Breast epithelium (tissue), 3 donors: ENCODE measurements at regions not wholly inside any gene's neighbourhood (a gene's known extent, or its start where the extent isn't known, plus 50 kb on each side); places are given as distances from the start of the nearest gene placed in this dataset.

ENCODE experiments used
- CTCF ChIP-seq, 3 donors: fragments of 450-650 bp; IDR thresholded peaks; one replicate each; pipeline ENCODE4 v1.5.1; 2016 to 2017; ENCODE audit warnings: antibody characterized with exemption in 3 of 3, mild to moderate bottlenecking in 3 of 3, moderate library complexity in 3 of 3
- POLR2A ChIP-seq: fragments of 450-650 bp; IDR thresholded peaks from one replicate; pipeline ENCODE4 v1.6.1; 2016; ENCODE audit warnings: antibody characterized with exemption, mild to moderate bottlenecking, moderate library complexity

- no peak for TF ChIP-seq CTCF (IDR thresholded peaks at IDR 0.05)
- no peak for TF ChIP-seq POLR2A
Observed at GRCh38 chr10:55801353-55801661, 559.8 kb downstream of the ZWINT start.
